Tibial nerve (tissue), 4 donors: ENCODE measurements at regions not wholly inside any gene's neighbourhood (a gene's known extent, or its start where the extent isn't known, plus 50 kb on each side); places are given as distances from the start of the nearest gene placed in this dataset.

Experiments used
- CTCF ChIP-seq, 5 experiments: fragments of 200-600 bp in 3 of 5; fragments of 450-650 bp in 2 of 5; sonication (generic) in 3 of 5; IDR thresholded peaks; one replicate each; pipeline ENCODE4 v1.5.1; 2016 to 2019; ENCODE audit warnings: antibody characterized with exemption in 5 of 5, mild to moderate bottlenecking in 3 of 5, moderate library complexity in 2 of 5
- EP300 ChIP-seq, 2 donors: sonication (generic); formaldehyde crosslinking; IDR thresholded peaks; one replicate each; pipeline ENCODE4 v1.6.1; 2017; ENCODE audit warnings: antibody characterized with exemption in 2 of 2, mild to moderate bottlenecking in 1 of 2
- POLR2A ChIP-seq, 2 donors: fragments of 450-650 bp; IDR thresholded peaks; one replicate each; pipeline ENCODE4 v1.6.1; 2017; ENCODE audit warnings: antibody characterized with exemption in 2 of 2, mild to moderate bottlenecking in 2 of 2, moderate library complexity in 2 of 2

GRCh38 chr21:17729455-17729854, 89.7 kb downstream of the C21orf91 start:
- no peak for TF ChIP-seq CTCF (IDR thresholded peaks at IDR 0.05)
- TF ChIP-seq EP300 (IDR thresholded peaks at IDR 0.05), result no peak
- no peak for TF ChIP-seq POLR2A (IDR thresholded peaks at IDR 0.05)
